GM11168 (cell line): ENCODE measurements at regions not wholly inside any gene's neighbourhood (a gene's known extent, or its start where the extent isn't known, plus 50 kb on each side); places are given as distances from the start of the nearest gene placed in this dataset.

ENCODE experiments used
- in situ Hi-C: fragments of 300-500 bp; cut with MboI; formaldehyde crosslinking; loops from one replicate; pipeline ENCODE4 v1.12.0; 2022; ENCODE audit warnings: low sequenced_read_pairs; ENCODE audit not compliant: unreplicated experiment

GRCh38 chr9:95635986-95636671, 119.4 kb upstream of the PTCH1 start:
- in situ Hi-C loops: no loop called here

GRCh38 chr9:95634536-95634935, 117.8 kb upstream of the PTCH1 start:
- in situ Hi-C loops: no loop called here

GRCh38 chr9:95634114-95634513, 117.3 kb upstream of the PTCH1 start:
- in situ Hi-C loops: no loop called here

GRCh38 chr9:95629585-95629984, 112.8 kb upstream of the PTCH1 start:
- in situ Hi-C loops: no loop called here

- in situ Hi-C loops: no loop called here
These were observed 111.0 kb upstream of the PTCH1 start for GRCh38 chr9:95627802-95628201.

- in situ Hi-C loops: no loop called here
These were observed 110.3 kb upstream of the PTCH1 start for GRCh38 chr9:95626885-95627558.

- in situ Hi-C loops: no loop called here
These were observed 109.6 kb upstream of the PTCH1 start for GRCh38 chr9:95626341-95626740.

- in situ Hi-C loops: no loop called here
These were observed 106.9 kb upstream of the PTCH1 start for GRCh38 chr9:95623640-95624039.

- in situ Hi-C loops: no loop called here
These were observed 104.0 kb upstream of the PTCH1 start for GRCh38 chr9:95620722-95621121.

- in situ Hi-C loops: no loop called here
These were observed 103.5 kb upstream of the PTCH1 start for GRCh38 chr9:95620314-95620713.

- in situ Hi-C loops: no loop called here
These were observed 98.5 kb upstream of the PTCH1 start for GRCh38 chr9:95615246-95615645.

- in situ Hi-C loops: no loop called here
These were observed 96.9 kb upstream of the PTCH1 start for GRCh38 chr9:95613670-95614069.

- in situ Hi-C loops: no loop called here
These were observed 94.6 kb upstream of the PTCH1 start for GRCh38 chr9:95611354-95611753.

GRCh38 chr9:95610006-95610785, 93.4 kb upstream of the PTCH1 start:
- in situ Hi-C loops: no loop called here

GRCh38 chr9:95609426-95609825, 92.7 kb upstream of the PTCH1 start:
- in situ Hi-C loops: no loop called here

- in situ Hi-C loops: no loop called here
These were observed 91.6 kb upstream of the PTCH1 start for GRCh38 chr9:95608341-95608740.

- in situ Hi-C loops: no loop called here
These were observed 90.7 kb upstream of the PTCH1 start for GRCh38 chr9:95607507-95607906.

- in situ Hi-C loops: no loop called here
These were observed 89.9 kb upstream of the PTCH1 start for GRCh38 chr9:95606489-95607350.

GRCh38 chr9:95605816-95606488, 89.2 kb upstream of the PTCH1 start:
- in situ Hi-C loops: no loop called here

GRCh38 chr9:95605101-95605500, 88.3 kb upstream of the PTCH1 start:
- in situ Hi-C loops: no loop called here
